ENCODE measurements at regions not wholly inside any gene's neighbourhood (a gene's known extent, or its start where the extent isn't known, plus 50 kb on each side); places are given as distances from the start of the nearest gene placed in this dataset.

DNA sequence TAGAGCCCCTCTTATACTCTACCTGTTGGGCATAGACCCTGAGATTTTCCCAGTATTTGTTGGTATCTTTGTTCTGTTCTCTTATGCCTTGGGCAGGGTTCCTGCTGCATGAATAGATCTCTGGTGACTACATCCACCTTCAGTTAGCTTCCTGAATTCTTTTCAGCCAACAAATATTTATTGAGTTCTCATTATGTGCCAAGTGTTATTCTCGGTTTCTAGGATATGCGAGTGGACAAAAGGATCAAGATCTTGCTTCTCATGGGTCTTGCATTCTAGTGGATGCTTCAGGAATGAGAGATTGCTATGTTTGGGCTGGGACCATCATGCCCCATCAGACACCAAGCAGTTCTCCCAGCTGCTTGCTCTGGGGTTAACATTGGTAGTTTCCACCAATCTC, 340.0 kb downstream of the METTL15 start:
- no peaks in the 10 kb centered on the region for H3K27me3 Mint-ChIP-seq
- Histone ChIP-seq H3K27me3 (replicated peaks in 1 of 4; ENCODE audit: control extremely low read depth in 1 of 4, control insufficient read depth in 3 of 4, insufficient read depth in 4 of 4, low read length in 3 of 4) (no peaks in the 10 kb centered on the region), H3K4me1 (ENCODE audit: control insufficient read depth in 2 of 2, insufficient read depth in 2 of 2, low read length in 2 of 2) (no peaks in the 10 kb centered on the region), H3K79me2 (ENCODE audit: control insufficient read depth, insufficient read depth, low read length) (no peaks in the 10 kb centered on the region), H3K4me3 (ENCODE audit: control extremely low read depth in 1 of 5, extremely low read depth in 1 of 5, insufficient read depth in 1 of 5, low read depth in 2 of 5, low read length in 4 of 5) (no peak overlapping the region), H3K36me3 (replicated peaks in 1 of 2; ENCODE audit: control extremely low read depth in 1 of 2, control insufficient read depth in 1 of 2, extremely low read depth in 1 of 2, insufficient read depth in 2 of 2, low read length in 1 of 2) (no peaks in the 10 kb centered on the region), H4K20me1 (ENCODE audit: control insufficient read depth, insufficient read depth, low read length, poor library complexity, severe bottlenecking) (no peaks in the 10 kb centered on the region), H2AFZ (ENCODE audit: insufficient read depth, low read depth, low read length, poor library complexity, severe bottlenecking) (no peak overlapping the region), H3K27ac (ENCODE audit: low read length in 2 of 2) (no peak overlapping the region), H3K4me2 (replicated peaks; ENCODE audit: low read depth, low read length, poor library complexity, severe bottlenecking) (no peak overlapping the region), H3K9me3 (ENCODE audit: control extremely low read depth in 1 of 3, control insufficient read depth in 2 of 3, insufficient read depth in 1 of 3, low read length in 2 of 3) (no peaks in the 10 kb centered on the region), H3K9ac (ENCODE audit: low read length) (no peak overlapping the region)
- CTCF ChIA-PET, result no interaction called here
- TF ChIP-seq EZH2 (IDR thresholded peaks at IDR 0.05; ENCODE audit: borderline replicate concordance, insufficient read depth, low read depth, low read length, poor library complexity, severe bottlenecking), result no peak
- no peak for TF ChIP-seq CTCF (IDR thresholded peaks at IDR 0.05)
- DNase-seq (no peak), ATAC-seq (ENCODE audit: low read depth) (no peak)
- no peak overlapping the region for H3K27ac Mint-ChIP-seq
- POLR2A ChIA-PET, result no interaction called here
- intact Hi-C loops (cut with micrococcal nuclease), result no loop called here
- no peaks in the 10 kb centered on the region for H3K4me1 Mint-ChIP-seq
- WGBS (ENCODE audit: insufficient coverage), result no CpG with 5 or more reads among the region's 2 CpGs
- H3K4me3 Mint-ChIP-seq, result no peak overlapping the region
- no peaks in the 10 kb centered on the region for H3K9me3 Mint-ChIP-seq (ENCODE audit: insufficient read depth)

- Mint-ChIP-seq H3K4me3 (no peak overlapping the region), H3K27me3 (no peaks in the 10 kb centered on the region), H3K4me1 (no peaks in the 10 kb centered on the region), H3K27ac (no peak overlapping the region), H3K9me3 (ENCODE audit: insufficient read depth) (no peaks in the 10 kb centered on the region)
- ATAC-seq (ENCODE audit: low read depth) (no peak), DNase-seq (no peak)
- ChIA-PET CTCF (no interaction called here), POLR2A (no interaction called here)
- Histone ChIP-seq H3K79me2 (ENCODE audit: control insufficient read depth, insufficient read depth, low read length) (no peaks in the 10 kb centered on the region), H3K4me2 (replicated peaks; ENCODE audit: low read depth, low read length, poor library complexity, severe bottlenecking) (no peak overlapping the region), H2AFZ (ENCODE audit: insufficient read depth, low read depth, low read length, poor library complexity, severe bottlenecking) (no peak overlapping the region), H3K27me3 (replicated peaks in 1 of 4; ENCODE audit: control extremely low read depth in 1 of 4, control insufficient read depth in 3 of 4, insufficient read depth in 4 of 4, low read length in 3 of 4) (no peaks in the 10 kb centered on the region), H3K36me3 (replicated peaks in 1 of 2; ENCODE audit: control extremely low read depth in 1 of 2, control insufficient read depth in 1 of 2, extremely low read depth in 1 of 2, insufficient read depth in 2 of 2, low read length in 1 of 2) (no peaks in the 10 kb centered on the region), H3K9me3 (ENCODE audit: control extremely low read depth in 1 of 3, control insufficient read depth in 2 of 3, insufficient read depth in 1 of 3, low read length in 2 of 3) (no peaks in the 10 kb centered on the region), H3K27ac (ENCODE audit: low read length in 2 of 2) (no peak overlapping the region), H3K9ac (ENCODE audit: low read length) (no peak overlapping the region), H4K20me1 (ENCODE audit: control insufficient read depth, insufficient read depth, low read length, poor library complexity, severe bottlenecking) (no peaks in the 10 kb centered on the region), H3K4me3 (ENCODE audit: control extremely low read depth in 1 of 5, extremely low read depth in 1 of 5, insufficient read depth in 1 of 5, low read depth in 2 of 5, low read length in 4 of 5) (no peak overlapping the region), H3K4me1 (ENCODE audit: control insufficient read depth in 2 of 2, insufficient read depth in 2 of 2, low read length in 2 of 2) (no peaks in the 10 kb centered on the region)
- no CpG with 5 or more reads among the region's 1 CpG for WGBS (ENCODE audit: insufficient coverage)
- intact Hi-C loops (cut with micrococcal nuclease), result no loop called here
- TF ChIP-seq CTCF (IDR thresholded peaks at IDR 0.05) (no peak), EZH2 (IDR thresholded peaks at IDR 0.05; ENCODE audit: borderline replicate concordance, insufficient read depth, low read depth, low read length, poor library complexity, severe bottlenecking) (no peak)
Observed at GRCh38 chr11:28447226-28447625, 339.0 kb downstream of the METTL15 start.

All from B cell (primary cell).